ENCODE measurements at regions not wholly inside any gene's neighbourhood (a gene's known extent, or its start where the extent isn't known, plus 50 kb on each side); places are given as distances from the start of the nearest gene placed in this dataset.

- no peak for DNase-seq
Observed at GRCh38 chr7:106196460-106197021, 84.4 kb upstream of the SYPL1 start.

DNA sequence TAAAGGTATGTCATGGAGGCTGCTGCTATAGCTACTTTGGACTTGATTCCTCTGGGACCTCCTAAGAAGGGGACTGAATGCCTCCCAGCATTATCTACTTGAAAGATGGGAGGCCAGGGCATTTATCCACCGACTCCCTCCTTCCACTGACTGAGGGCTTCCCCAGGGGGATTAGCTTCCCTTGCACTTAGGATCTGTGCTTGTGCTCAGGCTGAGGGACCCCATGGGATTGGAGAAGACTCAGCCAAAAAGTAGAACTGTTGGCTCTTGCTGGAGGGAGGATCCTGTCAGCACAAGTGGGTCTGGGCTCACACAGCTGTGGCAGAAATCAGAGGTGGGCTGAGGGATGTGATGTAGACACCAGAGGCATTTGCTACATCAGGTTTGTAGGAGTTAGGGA, 81.5 kb upstream of the SYPL1 start:
- no peak for DNase-seq

GRCh38 chr7:106190589-106191330, 78.6 kb upstream of the SYPL1 start:
- DNase-seq, result no peak

GRCh38 chr7:106187613-106188350, 75.7 kb upstream of the SYPL1 start:
- DNase-seq, result no peak

DNA sequence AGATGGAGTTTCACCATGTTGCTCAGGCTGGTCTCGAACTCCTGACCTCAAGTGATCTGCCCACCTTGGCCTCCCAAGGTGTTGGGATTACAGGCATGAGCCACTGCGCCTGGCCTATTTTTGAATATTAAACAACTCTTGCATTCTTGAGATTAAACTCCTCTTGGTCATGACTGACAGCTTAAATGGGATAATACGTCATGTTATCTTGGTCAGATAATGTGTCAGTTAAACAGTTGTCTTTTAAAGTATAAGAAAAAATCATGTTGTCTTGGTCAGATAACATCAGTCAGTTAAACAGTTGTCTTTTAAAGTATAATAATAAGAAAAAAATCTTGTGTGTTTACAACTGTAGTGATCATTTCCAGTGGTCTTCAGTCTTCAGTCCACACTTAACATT, 73.6 kb upstream of the SYPL1 start:
- DNase-seq, result no peak

DNA sequence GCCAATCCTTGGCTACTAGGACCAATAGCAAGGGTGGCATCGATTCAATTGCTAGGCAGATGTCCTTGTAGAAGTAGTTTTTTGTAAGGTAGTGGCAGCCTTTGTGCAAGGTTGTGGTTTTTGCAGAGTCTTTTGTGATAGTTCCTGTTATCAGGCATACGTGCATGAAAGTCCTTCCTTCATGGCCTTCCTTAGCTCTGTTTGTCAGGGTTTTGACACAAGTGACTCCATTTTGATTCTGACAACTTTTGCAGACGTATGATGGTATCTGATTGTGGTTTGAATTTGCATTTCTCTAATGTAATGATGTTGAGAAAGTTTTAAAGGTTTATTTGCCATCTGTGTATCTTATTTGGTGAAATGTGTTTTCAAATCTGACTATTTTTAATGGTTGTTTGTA, 71.8 kb upstream of the SYPL1 start:
- peak in 1 of 5 experiments; percentile 45 for DNase-seq

DNA sequence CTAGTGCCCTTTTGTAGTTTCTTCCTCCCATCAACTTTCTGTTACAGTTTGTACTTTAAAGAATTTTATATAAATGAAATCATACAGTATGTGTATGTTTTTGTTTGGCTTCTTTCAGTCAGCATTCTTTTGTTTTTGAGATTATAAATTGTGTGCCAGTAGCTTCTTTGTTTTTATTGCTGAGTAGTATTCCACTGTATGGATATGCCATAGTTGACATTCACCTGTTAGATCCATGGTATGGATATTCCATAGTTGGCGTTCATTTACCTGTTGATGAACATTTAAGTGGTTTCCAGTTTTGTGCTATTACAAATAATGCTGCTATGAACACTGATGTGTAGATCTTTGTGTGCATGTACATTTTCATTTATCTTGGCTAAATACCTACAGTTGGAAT, 70.8 kb upstream of the SYPL1 start:
- no peak for DNase-seq

GRCh38 chr7:106181658-106182265, 69.7 kb upstream of the SYPL1 start:
- DNase-seq, result peak in 1 of 5 experiments; percentile 25

DNA sequence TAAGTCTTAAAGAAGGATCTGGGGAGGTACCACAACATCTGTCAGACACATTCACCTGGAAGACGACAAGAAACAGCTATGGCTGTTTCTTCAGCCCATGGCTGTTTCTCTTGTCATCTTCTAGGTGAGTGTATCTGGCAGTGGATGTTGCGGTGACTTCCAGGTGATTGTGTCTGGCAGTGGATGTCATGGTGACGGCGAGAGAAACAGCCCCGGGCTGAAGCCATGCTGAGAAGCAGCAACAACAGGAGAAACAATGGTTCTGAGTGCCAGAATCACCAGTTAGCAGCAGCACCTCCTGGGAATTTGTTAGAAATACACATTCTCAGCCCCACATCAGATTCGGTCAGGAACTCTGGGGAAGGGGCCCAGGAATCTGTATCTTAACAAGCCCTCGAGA, 68.6 kb upstream of the SYPL1 start:
- DNase-seq, result no peak

- no peak for DNase-seq
Observed at GRCh38 chr7:106179256-106179655, 67.1 kb upstream of the SYPL1 start.

GRCh38 chr7:106178593-106179134, 66.6 kb upstream of the SYPL1 start:
- DNase-seq, result peak in 1 of 5 experiments; percentile 40

- DNase-seq, result no peak
Observed at GRCh38 chr7:106177738-106178592, 65.9 kb upstream of the SYPL1 start.

DNA sequence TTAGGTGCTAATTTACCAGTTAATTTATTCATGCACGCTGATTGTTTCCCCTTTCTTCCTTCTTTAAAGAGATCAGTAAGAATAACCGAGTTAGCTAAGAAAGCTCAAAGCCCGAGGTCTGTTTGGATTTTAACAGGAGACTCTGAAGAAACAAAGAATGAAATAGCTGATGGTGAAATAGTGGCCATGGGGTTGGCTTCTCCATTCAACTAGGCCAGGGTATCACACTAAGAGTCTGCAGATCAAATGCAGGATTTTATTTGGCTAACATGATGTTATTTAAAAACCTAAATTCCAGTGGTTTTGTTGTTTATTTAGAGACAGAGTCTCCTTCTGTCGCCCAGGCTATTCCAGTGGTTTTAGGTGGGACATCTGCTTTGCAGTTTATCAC, 65.2 kb upstream of the SYPL1 start:
- no peak for DNase-seq

DNA sequence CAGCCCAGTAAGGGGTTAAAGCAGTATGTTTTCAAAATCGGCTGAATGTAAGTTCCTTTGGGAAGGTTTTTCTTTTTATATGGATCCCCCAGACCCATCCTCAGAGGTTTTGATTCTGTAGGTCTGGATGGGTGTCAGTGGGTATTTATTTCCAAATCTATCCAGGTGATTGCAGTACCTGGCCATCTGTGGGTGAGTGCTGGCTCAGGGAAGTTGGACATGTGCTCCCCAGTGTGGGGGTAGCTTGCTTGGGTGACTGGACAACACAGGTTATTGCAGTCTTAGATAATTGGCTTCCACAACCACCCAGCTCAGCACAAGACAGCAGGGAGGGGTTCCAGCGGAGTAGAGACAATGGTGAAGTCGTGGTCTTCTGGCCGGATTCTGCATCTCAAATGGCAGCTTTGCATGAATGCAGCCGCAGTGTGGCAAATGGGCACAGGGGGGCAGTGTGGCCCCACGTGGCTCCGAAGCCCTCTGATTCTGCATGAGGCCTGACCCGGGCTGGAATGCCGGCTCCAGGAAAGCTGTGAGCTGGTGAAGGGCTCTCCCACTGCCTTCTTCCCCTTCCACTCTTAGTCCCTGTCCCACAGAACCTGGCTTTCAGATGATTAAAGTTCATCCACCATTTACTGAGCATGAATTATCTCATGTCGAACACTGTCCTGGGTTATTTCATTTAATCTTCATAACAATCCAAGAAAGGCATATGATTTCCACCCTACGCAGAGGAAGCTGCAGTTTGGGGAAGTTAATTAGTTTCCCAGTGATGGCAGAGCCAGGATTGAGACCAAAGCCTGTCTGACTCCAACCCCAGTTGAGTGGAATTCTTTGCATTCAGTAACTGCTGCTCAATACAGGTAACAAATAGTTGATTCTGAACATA, 64.5 kb upstream of the SYPL1 start:
- DNase-seq, result peak; percentile 23 to 69 (median 50)

- no peak for DNase-seq
Observed at GRCh38 chr7:106175507-106175906, 63.4 kb upstream of the SYPL1 start.

- DNase-seq, result no peak
Observed at GRCh38 chr7:106170651-106171050, 58.5 kb upstream of the SYPL1 start.

GRCh38 chr7:106169821-106170610, 57.9 kb upstream of the SYPL1 start:
- peak in 1 of 5 experiments; percentile 24 for DNase-seq

- no peak for DNase-seq
Observed at GRCh38 chr7:106167439-106168136, 55.5 kb upstream of the SYPL1 start.

- peak in 2 of 5 experiments; percentile 13 to 46 for DNase-seq
Observed at GRCh38 chr7:106166651-106167342, 54.7 kb upstream of the SYPL1 start.
